NB4 (cell line): ENCODE measurements at regions not wholly inside any gene's neighbourhood (a gene's known extent, or its start where the extent isn't known, plus 50 kb on each side); places are given as distances from the start of the nearest gene placed in this dataset.

ENCODE experiments used
- POLR2A ChIP-seq: IDR thresholded peaks from 2 replicates; pipeline ENCODE4 v1.6.1; 2011; ENCODE audit warnings: mild to moderate bottlenecking; ENCODE audit not compliant: insufficient read length; ENCODE audit errors: extremely low read depth
- TF ChIP-seq, protein P1 (sequence below): IDR thresholded peaks from one replicate; pipeline ENCODE4 v1.5.1; 2012; ENCODE audit warnings: low read depth, low read length

DNA sequence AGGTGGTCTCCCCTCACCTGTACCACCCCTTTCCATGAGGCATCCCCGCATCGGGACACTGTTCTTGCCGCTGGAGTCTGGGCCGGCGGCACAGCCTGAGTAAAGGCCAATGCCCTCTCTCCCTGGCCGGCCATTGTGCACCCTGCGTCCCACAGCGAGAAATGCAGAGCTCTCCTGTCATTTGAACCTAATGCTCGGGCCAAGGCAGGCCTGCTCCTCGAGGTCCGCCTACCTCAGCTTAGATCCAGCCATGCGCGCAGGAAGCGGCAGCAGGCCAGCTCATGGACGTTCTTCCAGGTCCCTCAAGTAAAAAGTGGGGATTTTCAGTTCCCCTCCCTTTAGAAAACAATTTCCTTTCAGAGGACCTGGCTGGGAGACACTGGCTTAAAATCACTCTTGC lies 135.0 kb downstream of the HSD17B3 start:
- TF ChIP-seq, protein P1, sequence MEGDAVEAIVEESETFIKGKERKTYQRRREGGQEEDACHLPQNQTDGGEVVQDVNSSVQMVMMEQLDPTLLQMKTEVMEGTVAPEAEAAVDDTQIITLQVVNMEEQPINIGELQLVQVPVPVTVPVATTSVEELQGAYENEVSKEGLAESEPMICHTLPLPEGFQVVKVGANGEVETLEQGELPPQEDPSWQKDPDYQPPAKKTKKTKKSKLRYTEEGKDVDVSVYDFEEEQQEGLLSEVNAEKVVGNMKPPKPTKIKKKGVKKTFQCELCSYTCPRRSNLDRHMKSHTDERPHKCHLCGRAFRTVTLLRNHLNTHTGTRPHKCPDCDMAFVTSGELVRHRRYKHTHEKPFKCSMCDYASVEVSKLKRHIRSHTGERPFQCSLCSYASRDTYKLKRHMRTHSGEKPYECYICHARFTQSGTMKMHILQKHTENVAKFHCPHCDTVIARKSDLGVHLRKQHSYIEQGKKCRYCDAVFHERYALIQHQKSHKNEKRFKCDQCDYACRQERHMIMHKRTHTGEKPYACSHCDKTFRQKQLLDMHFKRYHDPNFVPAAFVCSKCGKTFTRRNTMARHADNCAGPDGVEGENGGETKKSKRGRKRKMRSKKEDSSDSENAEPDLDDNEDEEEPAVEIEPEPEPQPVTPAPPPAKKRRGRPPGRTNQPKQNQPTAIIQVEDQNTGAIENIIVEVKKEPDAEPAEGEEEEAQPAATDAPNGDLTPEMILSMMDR, result no peak
- TF ChIP-seq POLR2A, result no peak
